ENCODE measurements at regions not wholly inside any gene's neighbourhood (a gene's known extent, or its start where the extent isn't known, plus 50 kb on each side); places are given as distances from the start of the nearest gene placed in this dataset.

DNA sequence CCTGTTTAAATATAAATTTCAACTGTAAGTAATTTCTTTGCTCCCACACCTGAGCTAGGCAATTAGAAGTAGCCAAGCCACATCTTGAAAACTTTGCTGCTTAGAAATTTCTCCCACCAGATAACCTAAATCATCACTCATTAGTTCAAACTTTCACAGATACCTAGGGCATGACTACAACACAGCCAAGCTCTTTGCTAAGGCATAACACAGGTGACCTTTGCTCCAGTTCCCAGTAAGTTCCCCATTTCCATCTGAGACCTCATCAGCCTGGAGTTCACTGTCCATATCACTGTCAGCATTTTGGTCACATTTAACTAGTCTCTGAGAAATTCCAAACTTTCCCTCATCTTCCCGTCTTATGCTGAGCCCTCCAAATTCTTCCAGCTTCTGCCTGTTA is 79.8 kb upstream of the OPRM1 start (continued):
- TF ChIP-seq, protein P1, sequence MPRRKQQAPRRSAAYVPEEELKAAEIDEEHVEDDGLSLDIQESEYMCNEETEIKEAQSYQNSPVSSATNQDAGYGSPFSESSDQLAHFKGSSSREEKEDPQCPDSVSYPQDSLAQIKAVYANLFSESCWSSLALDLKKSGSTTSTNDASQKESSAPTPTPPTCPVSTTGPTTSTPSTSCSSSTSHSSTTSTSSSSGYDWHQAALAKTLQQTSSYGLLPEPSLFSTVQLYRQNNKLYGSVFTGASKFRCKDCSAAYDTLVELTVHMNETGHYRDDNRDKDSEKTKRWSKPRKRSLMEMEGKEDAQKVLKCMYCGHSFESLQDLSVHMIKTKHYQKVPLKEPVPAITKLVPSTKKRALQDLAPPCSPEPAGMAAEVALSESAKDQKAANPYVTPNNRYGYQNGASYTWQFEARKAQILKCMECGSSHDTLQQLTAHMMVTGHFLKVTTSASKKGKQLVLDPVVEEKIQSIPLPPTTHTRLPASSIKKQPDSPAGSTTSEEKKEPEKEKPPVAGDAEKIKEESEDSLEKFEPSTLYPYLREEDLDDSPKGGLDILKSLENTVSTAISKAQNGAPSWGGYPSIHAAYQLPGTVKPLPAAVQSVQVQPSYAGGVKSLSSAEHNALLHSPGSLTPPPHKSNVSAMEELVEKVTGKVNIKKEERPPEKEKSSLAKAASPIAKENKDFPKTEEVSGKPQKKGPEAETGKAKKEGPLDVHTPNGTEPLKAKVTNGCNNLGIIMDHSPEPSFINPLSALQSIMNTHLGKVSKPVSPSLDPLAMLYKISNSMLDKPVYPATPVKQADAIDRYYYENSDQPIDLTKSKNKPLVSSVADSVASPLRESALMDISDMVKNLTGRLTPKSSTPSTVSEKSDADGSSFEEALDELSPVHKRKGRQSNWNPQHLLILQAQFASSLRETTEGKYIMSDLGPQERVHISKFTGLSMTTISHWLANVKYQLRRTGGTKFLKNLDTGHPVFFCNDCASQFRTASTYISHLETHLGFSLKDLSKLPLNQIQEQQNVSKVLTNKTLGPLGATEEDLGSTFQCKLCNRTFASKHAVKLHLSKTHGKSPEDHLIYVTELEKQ (CRISPR knock-in tag; IDR thresholded peaks at IDR 0.05) = no peak
- TF ChIP-seq, protein P2, sequence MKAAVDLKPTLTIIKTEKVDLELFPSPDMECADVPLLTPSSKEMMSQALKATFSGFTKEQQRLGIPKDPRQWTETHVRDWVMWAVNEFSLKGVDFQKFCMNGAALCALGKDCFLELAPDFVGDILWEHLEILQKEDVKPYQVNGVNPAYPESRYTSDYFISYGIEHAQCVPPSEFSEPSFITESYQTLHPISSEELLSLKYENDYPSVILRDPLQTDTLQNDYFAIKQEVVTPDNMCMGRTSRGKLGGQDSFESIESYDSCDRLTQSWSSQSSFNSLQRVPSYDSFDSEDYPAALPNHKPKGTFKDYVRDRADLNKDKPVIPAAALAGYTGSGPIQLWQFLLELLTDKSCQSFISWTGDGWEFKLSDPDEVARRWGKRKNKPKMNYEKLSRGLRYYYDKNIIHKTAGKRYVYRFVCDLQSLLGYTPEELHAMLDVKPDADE (conservative IDR thresholded peaks at IDR 0.05; ENCODE audit: control insufficient read depth, low read depth, low read length) = no peak
- TF ChIP-seq RFX7 (CRISPR knock-in tag; IDR thresholded peaks at IDR 0.05) (no peak), ESRRA (IDR thresholded peaks at IDR 0.05; ENCODE audit: borderline replicate concordance, low read depth) (no peak), ETS2 (tag; IDR thresholded peaks at IDR 0.05; ENCODE audit: borderline replicate concordance, poor library complexity, severe bottlenecking) (no peak), CXXC5 (CRISPR knock-in tag; IDR thresholded peaks at IDR 0.05) (no peak), NFE2 (IDR thresholded peaks at IDR 0.05; ENCODE audit: low read depth) (no peak), ZNF347 (CRISPR knock-in tag; IDR thresholded peaks at IDR 0.05; ENCODE audit: low read depth) (no peak)
- TF ChIP-seq, protein P3, sequence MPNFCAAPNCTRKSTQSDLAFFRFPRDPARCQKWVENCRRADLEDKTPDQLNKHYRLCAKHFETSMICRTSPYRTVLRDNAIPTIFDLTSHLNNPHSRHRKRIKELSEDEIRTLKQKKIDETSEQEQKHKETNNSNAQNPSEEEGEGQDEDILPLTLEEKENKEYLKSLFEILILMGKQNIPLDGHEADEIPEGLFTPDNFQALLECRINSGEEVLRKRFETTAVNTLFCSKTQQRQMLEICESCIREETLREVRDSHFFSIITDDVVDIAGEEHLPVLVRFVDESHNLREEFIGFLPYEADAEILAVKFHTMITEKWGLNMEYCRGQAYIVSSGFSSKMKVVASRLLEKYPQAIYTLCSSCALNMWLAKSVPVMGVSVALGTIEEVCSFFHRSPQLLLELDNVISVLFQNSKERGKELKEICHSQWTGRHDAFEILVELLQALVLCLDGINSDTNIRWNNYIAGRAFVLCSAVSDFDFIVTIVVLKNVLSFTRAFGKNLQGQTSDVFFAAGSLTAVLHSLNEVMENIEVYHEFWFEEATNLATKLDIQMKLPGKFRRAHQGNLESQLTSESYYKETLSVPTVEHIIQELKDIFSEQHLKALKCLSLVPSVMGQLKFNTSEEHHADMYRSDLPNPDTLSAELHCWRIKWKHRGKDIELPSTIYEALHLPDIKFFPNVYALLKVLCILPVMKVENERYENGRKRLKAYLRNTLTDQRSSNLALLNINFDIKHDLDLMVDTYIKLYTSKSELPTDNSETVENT (CRISPR knock-in tag; IDR thresholded peaks at IDR 0.05) = no peak
